ENCODE measurements at regions not wholly inside any gene's neighbourhood (a gene's known extent, or its start where the extent isn't known, plus 50 kb on each side); places are given as distances from the start of the nearest gene placed in this dataset.
"Not testable (repeated sequence)": the region's sequence is repeated elsewhere in the genome, so short reads cannot be mapped to it uniquely, and the experiment has no call there.

GRCh38 chr6:85278466-85279035 lies 171.3 kb upstream of the NT5E start:
- no peak for TF ChIP-seq CTCF (IDR thresholded peaks at IDR 0.05; ENCODE audit: low read depth, low read length, missing control alignments)
- H3K4me3 ChIP-seq (ENCODE audit: low read depth, low read length), result no peak overlapping the region
- in situ Hi-C loops (cut with HindIII; ENCODE audit: low sequenced_read_pairs), result no loop called here
- no peak for DNase-seq (ENCODE audit: low read depth)

DNA sequence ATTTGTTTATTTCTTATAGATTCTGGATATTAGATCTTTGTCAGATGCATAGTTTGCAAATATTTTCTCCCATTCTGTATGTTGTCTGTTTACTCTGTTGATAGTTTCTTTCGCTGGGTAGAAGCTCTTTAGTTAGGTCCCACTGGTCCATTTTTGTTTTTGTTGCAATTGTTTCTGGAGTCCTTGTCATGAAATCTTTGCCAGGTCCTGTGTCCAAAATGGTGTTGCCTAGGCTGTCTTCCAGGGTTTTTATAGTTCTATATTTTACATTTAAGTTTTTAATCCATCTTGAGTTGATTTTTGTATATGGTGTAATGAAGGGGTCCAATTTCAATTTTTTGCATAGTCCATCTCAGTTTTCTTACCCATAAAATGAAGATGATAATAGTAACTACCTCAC lies 173.9 kb upstream of the NT5E start:
- DNase-seq (ENCODE audit: low read depth); H3K4me3 ChIP-seq (ENCODE audit: low read depth, low read length); in situ Hi-C loops (cut with HindIII; ENCODE audit: low sequenced_read_pairs): not testable (repeated sequence)

DNA sequence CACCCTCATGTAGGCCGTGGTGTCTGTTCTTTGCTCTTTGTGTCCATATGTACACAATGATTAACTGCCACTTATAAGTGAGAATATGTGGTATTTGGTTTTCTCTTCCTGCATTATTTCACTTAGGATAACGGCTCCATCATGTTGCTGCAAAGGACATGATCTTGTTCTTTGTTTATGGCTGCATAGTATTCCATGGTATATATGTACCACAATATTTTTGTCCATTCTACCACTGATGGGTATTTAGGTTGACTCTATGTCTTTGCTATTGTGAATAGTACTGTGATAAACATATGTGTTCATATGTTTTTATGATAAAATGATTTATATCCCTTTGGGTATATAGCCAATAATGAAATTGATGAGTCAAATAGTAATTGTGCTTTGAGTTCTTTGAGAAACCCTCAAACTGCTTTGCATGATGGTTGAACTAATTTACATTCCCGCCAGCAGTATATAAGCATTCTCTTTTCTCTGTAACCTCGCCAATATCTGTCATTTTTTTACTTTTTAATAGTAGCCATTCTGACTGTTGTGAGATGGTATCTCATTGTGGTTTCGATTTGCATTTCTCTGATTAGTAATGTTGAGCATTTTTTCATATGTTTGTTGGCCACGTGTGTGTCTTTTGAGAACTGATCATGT lies 174.4 kb upstream of the NT5E start:
- in situ Hi-C loops (cut with HindIII; ENCODE audit: low sequenced_read_pairs), result no loop called here
- DNase-seq (ENCODE audit: low read depth), result no peak
- no peak overlapping the region for H3K4me3 ChIP-seq (ENCODE audit: low read depth, low read length)
- TF ChIP-seq CTCF (IDR thresholded peaks at IDR 0.05; ENCODE audit: low read depth, low read length, missing control alignments), result no peak

- in situ Hi-C loops (cut with HindIII; ENCODE audit: low sequenced_read_pairs), result no loop called here
- DNase-seq (ENCODE audit: low read depth), result no peak
- H3K4me3 ChIP-seq (ENCODE audit: low read depth, low read length), result no peak overlapping the region
- no peak for TF ChIP-seq CTCF (IDR thresholded peaks at IDR 0.05; ENCODE audit: low read depth, low read length, missing control alignments)
These were observed 176.0 kb upstream of the NT5E start for GRCh38 chr6:85273870-85274269.

- TF ChIP-seq CTCF (IDR thresholded peaks at IDR 0.05; ENCODE audit: low read depth, low read length, missing control alignments), result no peak
- no peak overlapping the region for H3K4me3 ChIP-seq (ENCODE audit: low read depth, low read length)
- in situ Hi-C loops (cut with HindIII; ENCODE audit: low sequenced_read_pairs), result no loop called here
- DNase-seq (ENCODE audit: low read depth), result no peak
These were observed 176.8 kb upstream of the NT5E start for GRCh38 chr6:85273046-85273445.

- in situ Hi-C loops (cut with HindIII; ENCODE audit: low sequenced_read_pairs), result no loop called here
- TF ChIP-seq CTCF (IDR thresholded peaks at IDR 0.05; ENCODE audit: low read depth, low read length, missing control alignments), result no peak
- no peak overlapping the region for H3K4me3 ChIP-seq (ENCODE audit: low read depth, low read length)
- no peak for DNase-seq (ENCODE audit: low read depth)
These were observed 177.3 kb upstream of the NT5E start for GRCh38 chr6:85272592-85272991.

DNA sequence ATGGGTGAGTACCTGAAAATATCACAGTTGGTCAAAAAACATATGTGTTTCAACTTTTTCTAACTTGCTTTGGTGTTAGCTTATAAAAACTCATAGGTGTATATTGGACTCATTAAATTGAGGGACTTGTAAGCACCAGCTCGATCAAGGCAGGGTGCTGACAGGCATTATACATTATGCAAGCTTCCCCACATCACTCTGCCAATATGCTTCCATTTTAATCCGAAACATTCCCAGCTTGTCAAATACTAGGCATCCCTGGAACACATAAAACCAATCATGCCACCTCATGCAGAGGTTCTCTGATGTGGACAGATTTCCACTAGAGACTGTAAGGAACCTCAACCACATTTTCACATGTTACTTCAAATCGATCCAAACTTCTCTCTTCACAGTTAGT lies 187.3 kb upstream of the NT5E start:
- no peak for TF ChIP-seq CTCF (IDR thresholded peaks at IDR 0.05; ENCODE audit: low read depth, low read length, missing control alignments)
- no peak overlapping the region for H3K4me3 ChIP-seq (ENCODE audit: low read depth, low read length)
- no peak for DNase-seq (ENCODE audit: low read depth)
- in situ Hi-C loops (cut with HindIII; ENCODE audit: low sequenced_read_pairs), result no loop called here

All from astrocyte of the cerebellum (primary cell).